GM21381 (cell line): ENCODE measurements at regions not wholly inside any gene's neighbourhood (a gene's known extent, or its start where the extent isn't known, plus 50 kb on each side); places are given as distances from the start of the nearest gene placed in this dataset.
"Not testable (repeated sequence)": the region's sequence is repeated elsewhere in the genome, so short reads cannot be mapped to it uniquely, and the experiment has no call there.

Source experiments
- ATAC-seq: cut with Tn5 transposase; IDR thresholded peaks from one replicate; pipeline ENCODE4 v1.9.1; 2021; ENCODE audit warnings: mild to moderate bottlenecking, moderate library complexity; ENCODE audit not compliant: unreplicated experiment

GRCh38 chr3:104066658-104067057, 1300.1 kb upstream of the ALCAM start:
- no peak for ATAC-seq

GRCh38 chr3:104069114-104069513, 1297.6 kb upstream of the ALCAM start:
- ATAC-seq = no peak

- no peak for ATAC-seq
Measured at GRCh38 chr3:104070906-104071305, 1295.8 kb upstream of the ALCAM start.

GRCh38 chr3:104080088-104080626, 1286.6 kb upstream of the ALCAM start:
- ATAC-seq = no peak

GRCh38 chr3:104088738-104089137, 1278.0 kb upstream of the ALCAM start:
- no peak for ATAC-seq

DNA sequence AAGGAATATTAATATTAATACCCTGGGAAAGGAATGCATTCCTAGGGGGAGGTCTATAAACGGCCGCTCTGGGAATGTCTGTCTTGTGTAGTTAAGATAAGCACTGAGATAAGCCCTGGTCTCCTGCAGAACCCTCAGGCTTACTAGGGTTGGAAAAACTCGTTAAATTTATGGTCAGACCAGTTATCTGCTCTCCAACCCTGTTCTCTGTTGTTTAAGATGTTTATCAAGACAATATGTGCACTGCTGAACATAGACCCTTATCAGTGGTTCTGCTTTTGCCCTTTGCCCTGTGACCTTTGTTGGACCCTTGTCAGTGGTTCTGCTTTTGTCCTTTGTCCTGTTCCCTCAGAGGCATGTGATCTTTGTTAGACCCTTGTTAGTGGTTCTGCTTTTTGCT, 1276.7 kb upstream of the ALCAM start:
- not testable (repeated sequence) for ATAC-seq

DNA sequence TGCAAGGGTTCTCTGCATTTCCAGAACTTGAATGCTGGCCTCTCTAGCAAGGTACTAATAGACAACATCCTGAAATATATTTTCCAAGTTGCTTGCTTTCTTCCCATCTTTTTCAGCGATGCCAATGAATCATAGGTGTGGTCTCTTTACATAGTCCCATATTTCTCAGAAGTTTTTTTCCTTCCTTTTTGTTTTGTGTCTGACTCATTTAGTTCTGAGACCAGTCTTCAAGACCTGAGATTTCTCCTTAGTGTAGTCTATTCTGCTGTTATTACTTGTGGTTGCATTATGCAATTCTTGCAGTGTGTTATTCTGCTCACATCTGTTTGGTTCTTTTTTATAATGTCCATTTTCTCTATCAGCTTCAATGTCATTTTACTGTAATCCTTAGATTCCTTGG, 1265.0 kb upstream of the ALCAM start:
- no peak for ATAC-seq

DNA sequence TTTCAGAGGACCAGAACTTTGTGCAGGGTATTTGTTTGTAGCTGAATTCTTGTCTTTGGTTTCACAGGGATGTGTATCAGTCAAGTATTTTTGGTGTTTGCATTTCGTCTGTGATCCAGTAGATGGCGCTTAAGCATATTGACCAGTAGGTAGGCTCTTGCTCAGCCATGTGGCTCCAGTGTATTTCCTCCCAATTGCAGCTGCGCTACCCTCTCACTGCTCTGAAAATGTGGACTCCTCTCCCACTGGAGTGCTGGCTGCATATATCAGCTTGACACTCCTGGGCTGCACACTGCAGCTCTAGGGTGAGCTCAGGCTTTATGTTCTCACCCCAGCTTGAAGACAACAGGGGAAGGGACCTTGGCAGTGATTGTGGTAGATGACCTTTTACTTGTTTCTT, 1264.3 kb upstream of the ALCAM start:
- peak; percentile 90 for ATAC-seq

- ATAC-seq = no peak
Measured at GRCh38 chr3:104106276-104106675, 1260.4 kb upstream of the ALCAM start.

GRCh38 chr3:104108522-104108921, 1258.2 kb upstream of the ALCAM start:
- no peak for ATAC-seq

DNA sequence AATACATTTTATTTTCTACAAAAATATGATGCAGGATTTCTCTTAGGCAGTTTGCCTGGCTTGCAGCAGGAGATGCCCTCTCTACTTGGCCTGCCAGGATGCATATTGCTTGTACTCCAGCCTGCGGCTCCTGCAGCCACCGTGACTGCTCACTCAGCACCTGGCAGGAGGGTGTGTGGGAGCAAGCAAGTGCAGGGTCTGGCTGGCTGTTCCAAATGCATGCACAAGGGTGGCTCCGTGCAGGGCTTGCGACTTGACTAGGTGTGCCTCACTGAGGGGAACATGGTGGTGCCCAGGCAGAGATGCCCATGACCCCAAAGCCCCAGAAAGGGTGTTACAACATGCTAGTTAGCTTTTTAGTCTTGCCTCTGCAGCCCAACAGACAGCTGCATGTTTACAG, 1240.2 kb upstream of the ALCAM start:
- ATAC-seq = no peak

DNA sequence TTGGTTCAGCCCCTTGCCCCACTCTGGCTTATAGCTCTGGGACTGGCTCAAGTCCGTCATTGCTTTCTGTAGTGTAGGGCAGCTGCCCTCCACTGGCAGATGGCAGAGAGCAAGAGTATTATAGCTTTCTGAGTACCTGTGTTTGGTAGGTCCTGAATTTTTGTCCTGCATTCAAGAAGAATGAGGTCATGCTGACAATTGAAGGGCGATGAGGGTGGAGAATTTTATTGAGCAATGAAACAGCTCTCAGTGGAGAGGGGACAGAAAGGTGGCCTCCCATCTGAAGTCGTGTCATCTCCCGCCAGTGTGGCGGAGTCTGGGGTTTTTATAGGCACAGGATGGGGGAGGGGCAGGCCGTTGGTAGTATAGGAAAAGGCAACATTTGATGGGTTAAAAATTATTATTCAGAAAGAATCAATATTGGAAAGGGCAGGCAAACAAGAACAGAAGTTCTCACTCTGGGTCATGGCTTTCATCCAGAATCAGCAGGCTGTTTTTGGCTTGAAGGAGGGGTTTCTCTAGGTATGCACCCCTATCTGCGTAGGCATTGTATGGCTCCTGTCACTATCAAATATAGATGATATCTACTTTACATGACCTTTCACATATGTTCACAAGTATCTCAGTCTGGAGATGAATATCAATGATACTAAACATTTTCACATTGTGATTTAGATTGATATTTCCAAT, 1239.7 kb upstream of the ALCAM start:
- no peak for ATAC-seq

GRCh38 chr3:104127830-104128229, 1238.9 kb upstream of the ALCAM start:
- no peak for ATAC-seq

GRCh38 chr3:104132566-104133403, 1233.9 kb upstream of the ALCAM start:
- ATAC-seq = no peak

GRCh38 chr3:104133630-104134029, 1233.1 kb upstream of the ALCAM start:
- no peak for ATAC-seq

- no peak for ATAC-seq
Measured at GRCh38 chr3:104137116-104137515, 1229.6 kb upstream of the ALCAM start.

DNA sequence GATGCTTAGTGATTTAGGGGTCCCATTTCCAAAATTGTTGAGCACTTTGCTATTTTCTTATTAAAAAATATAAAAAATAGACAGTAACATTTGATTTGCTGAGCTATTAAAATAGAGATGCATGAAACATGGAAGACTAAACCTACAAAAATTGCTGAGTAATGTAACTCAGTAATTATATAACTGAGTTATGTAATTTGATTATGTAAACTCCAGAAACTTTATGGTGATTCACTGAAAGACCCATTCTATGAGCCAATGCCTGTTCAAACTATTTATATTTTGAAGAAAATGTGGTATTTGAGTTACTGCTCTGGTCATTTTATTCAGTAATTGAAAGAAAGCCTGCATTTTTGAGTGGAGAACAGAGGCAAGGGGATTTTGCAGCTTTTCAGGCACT, 1221.5 kb upstream of the ALCAM start:
- no peak for ATAC-seq

- ATAC-seq = no peak
Measured at GRCh38 chr3:104149154-104149553, 1217.6 kb upstream of the ALCAM start.

DNA sequence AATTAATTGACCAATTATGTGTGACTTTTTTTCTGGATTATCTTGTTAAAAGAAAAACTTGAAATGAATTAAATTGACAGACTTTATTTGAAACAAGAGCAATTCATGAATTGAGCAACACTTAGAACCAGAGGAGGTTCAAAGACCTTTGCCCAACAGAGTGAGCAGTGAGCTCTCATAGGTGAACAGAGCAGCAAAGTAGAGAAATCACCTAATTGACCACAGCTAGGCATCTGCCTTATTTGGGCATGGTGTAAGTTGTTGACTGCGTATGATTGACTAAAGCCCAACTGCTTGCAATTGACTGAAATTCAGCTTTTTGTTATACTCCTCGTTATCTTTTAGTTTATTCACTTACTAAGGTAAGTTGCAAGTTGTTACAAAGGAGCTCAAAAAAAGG, 1216.0 kb upstream of the ALCAM start:
- ATAC-seq = no peak

DNA sequence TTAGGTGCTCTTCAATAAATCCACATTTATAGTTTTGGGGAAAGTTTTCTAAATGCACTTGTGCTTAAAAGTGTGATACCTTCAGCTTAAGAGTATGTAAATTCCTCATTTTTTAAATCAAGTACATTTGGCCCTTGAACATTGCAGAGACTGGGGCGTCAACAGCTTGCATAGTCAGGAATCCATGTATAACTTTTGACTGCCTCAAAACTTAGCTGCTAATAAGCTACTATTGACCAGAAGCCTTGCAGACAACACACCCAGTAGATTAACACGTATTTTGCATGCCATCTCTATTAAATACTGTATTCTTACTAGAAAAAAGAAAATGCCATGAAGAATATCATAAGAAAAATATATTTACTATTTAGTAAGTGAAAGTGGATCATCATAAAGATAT, 1211.8 kb upstream of the ALCAM start:
- no peak for ATAC-seq

GRCh38 chr3:104165866-104166265, 1200.8 kb upstream of the ALCAM start:
- ATAC-seq = no peak

- no peak for ATAC-seq
Measured at GRCh38 chr3:104168386-104168785, 1198.3 kb upstream of the ALCAM start.
